Natural killer cell (primary cell): ENCODE measurements at regions not wholly inside any gene's neighbourhood (a gene's known extent, or its start where the extent isn't known, plus 50 kb on each side); places are given as distances from the start of the nearest gene placed in this dataset.
A peak's percentile ranks its signal among the peaks of the same experiment; 100 is the strongest.

Source experiments
- ATAC-seq, 3 donors: fragments of 150-1000 bp in 2 of 3; fragments of 200-7000 bp in 1 of 3; cut with Tn5 transposase; 1 replicate in 1 of 3; 2 replicates in 2 of 3; pipeline ENCODE4 v1.10.0; 2021; ENCODE audit warnings: mild to moderate bottlenecking in 2 of 3, moderate library complexity in 2 of 3
- DNase-seq, 2 donors: peaks; one replicate each; pipeline versions ENCODE4 v3.0.0 to v3.0.0-alpha.2; 2013 to 2021; ENCODE audit warnings: mixed read lengths in 1 of 2
- H3K27ac ChIP-seq: one replicate; pipeline ENCODE4 v1.5.1; 2013; ENCODE audit warnings: mild to moderate bottlenecking, low read length
- H3K27me3 ChIP-seq: one replicate; pipeline ENCODE4 v1.6.1; 2013; ENCODE audit warnings: low read length; ENCODE audit not compliant: control insufficient read depth, insufficient read depth
- H3K36me3 ChIP-seq: one replicate; pipeline ENCODE4 v1.6.1; 2013; ENCODE audit warnings: low read length; ENCODE audit not compliant: control insufficient read depth, insufficient read depth
- H3K4me1 ChIP-seq: one replicate; pipeline ENCODE4 v1.6.1; 2013; ENCODE audit warnings: low read length; ENCODE audit not compliant: control insufficient read depth, insufficient read depth
- H3K4me3 ChIP-seq: one replicate; pipeline ENCODE4 v1.5.1; 2013; ENCODE audit warnings: low read length
- H3K9me3 ChIP-seq: one replicate; pipeline ENCODE4 v1.6.1; 2013; ENCODE audit warnings: low read length; ENCODE audit not compliant: control insufficient read depth, insufficient read depth
- H3K27ac Mint-ChIP-seq, 2 donors: one replicate each; pipeline ENCODE4 v1.8.0; 2022; ENCODE audit warnings: mild to moderate bottlenecking in 2 of 2, mixed read lengths in 2 of 2, moderate library complexity in 1 of 2
- H3K27me3 Mint-ChIP-seq, 2 donors: one replicate each; pipeline ENCODE4 v1.8.0; 2022; ENCODE audit warnings: low read depth in 2 of 2, mixed read lengths in 2 of 2
- H3K36me3 Mint-ChIP-seq: one replicate; pipeline ENCODE4 v1.8.0; 2022; ENCODE audit warnings: mixed read lengths
- H3K4me1 Mint-ChIP-seq, 2 donors: one replicate each; pipeline ENCODE4 v1.8.0; 2022; ENCODE audit warnings: mixed read lengths in 2 of 2
- H3K4me3 Mint-ChIP-seq: one replicate; pipeline ENCODE4 v1.8.0; 2022; ENCODE audit warnings: mild to moderate bottlenecking, moderate library complexity, mixed read lengths
- H3K9me3 Mint-ChIP-seq, 2 donors: one replicate each; pipeline ENCODE4 v1.8.0; 2022; ENCODE audit warnings: mixed read lengths in 2 of 2
- CTCF ChIP-seq: fragments of 200-600 bp; IDR thresholded peaks from one replicate; pipeline ENCODE4 v1.8.0; 2022; ENCODE audit warnings: antibody characterized with exemption
- WGBS: methylation state at CpG from one replicate; pipeline ENCODE4 v1.1.7; 2013; ENCODE audit warnings: missing lambda C conversion rate; ENCODE audit not compliant: insufficient coverage; 5-methylcytosine and 5-hydroxymethylcytosine counted together
- intact Hi-C: fragments of 100-400 bp; cut with micrococcal nuclease; formaldehyde crosslinking; loops from one replicate; pipeline ENCODE4 v1.14.2; 2022

- no peaks in the 10 kb centered on the region for H3K9me3 Mint-ChIP-seq
- intact Hi-C loops: no loop called here
- 85% methylated on average over 3 of the region's 4 CpGs for WGBS
- DNase-seq: peak in 1 of 2 donors; percentile 14
- H3K27ac ChIP-seq: no peak overlapping the region
- no peak overlapping the region for H3K4me3 Mint-ChIP-seq
- ATAC-seq: no peak
- no peak overlapping the region for H3K4me3 ChIP-seq
- no peak for TF ChIP-seq CTCF
- H3K36me3 Mint-ChIP-seq: no peaks in the 10 kb centered on the region
- H3K36me3 ChIP-seq: no peaks in the 10 kb centered on the region
- H3K27me3 ChIP-seq: no peaks in the 10 kb centered on the region
- H3K27ac Mint-ChIP-seq: peak overlapping the region in 1 of 2 donors; percentile 23
- H3K9me3 ChIP-seq: no peaks in the 10 kb centered on the region
- peaks cover 16 to 32% of the 10 kb centered on the region in 2 donors for H3K4me1 Mint-ChIP-seq
- H3K4me1 ChIP-seq: peaks cover 10% of the 10 kb centered on the region
- no peaks in the 10 kb centered on the region for H3K27me3 Mint-ChIP-seq
Observed at GRCh38 chr6:143594647-143595046, 83.1 kb upstream of the PHACTR2 start.

- no peak overlapping the region for H3K4me3 ChIP-seq
- no peak for DNase-seq
- no peaks in the 10 kb centered on the region for H3K27me3 ChIP-seq
- no peak overlapping the region for H3K4me3 Mint-ChIP-seq
- no peaks in the 10 kb centered on the region for H3K4me1 ChIP-seq
- H3K27me3 Mint-ChIP-seq: no peaks in the 10 kb centered on the region
- no peaks in the 10 kb centered on the region for H3K36me3 Mint-ChIP-seq
- H3K27ac ChIP-seq: no peak overlapping the region
- intact Hi-C loops: no loop called here
- ATAC-seq: no peak
- peaks cover 0 to 17% of the 10 kb centered on the region in 2 donors for H3K4me1 Mint-ChIP-seq
- H3K36me3 ChIP-seq: no peaks in the 10 kb centered on the region
- 96% methylated on average over 6 of the region's 6 CpGs for WGBS
- peak; percentile 23 for TF ChIP-seq CTCF
- H3K9me3 Mint-ChIP-seq: no peaks in the 10 kb centered on the region
- no peak overlapping the region for H3K27ac Mint-ChIP-seq
- no peaks in the 10 kb centered on the region for H3K9me3 ChIP-seq
Observed at GRCh38 chr6:143592335-143592734, 80.8 kb upstream of the FUCA2 start.

GRCh38 chr6:143591441-143591840, 79.9 kb upstream of the FUCA2 start:
- intact Hi-C loops: no loop called here

More at GRCh38 chr6:143591441-143591840, 79.9 kb upstream of the FUCA2 start:
- no peak for TF ChIP-seq CTCF
- Histone ChIP-seq H3K36me3 (no peaks in the 10 kb centered on the region), H3K4me1 (no peaks in the 10 kb centered on the region), H3K9me3 (no peaks in the 10 kb centered on the region), H3K27me3 (no peaks in the 10 kb centered on the region), H3K27ac (no peak overlapping the region), H3K4me3 (no peak overlapping the region)
- Mint-ChIP-seq H3K4me3 (no peak overlapping the region), H3K36me3 (no peaks in the 10 kb centered on the region), H3K27ac (no peak overlapping the region), H3K9me3 (no peaks in the 10 kb centered on the region), H3K4me1 (peaks cover 3 to 11% of the 10 kb centered on the region in 2 donors), H3K27me3 (no peaks in the 10 kb centered on the region)
- DNase-seq (no peak), ATAC-seq (no peak)
- WGBS: 96% methylated on average over 4 of the region's 4 CpGs
